HepG2 (cell line): ENCODE measurements at regions not wholly inside any gene's neighbourhood (a gene's known extent, or its start where the extent isn't known, plus 50 kb on each side); places are given as distances from the start of the nearest gene placed in this dataset.

Source experiments
- ATAC-seq: fragments of 200-7000 bp; cut with Tn5 transposase; 3 replicates; pipeline ENCODE4 v1.9.1; 2020; ENCODE audit warnings: mild to moderate bottlenecking, moderate library complexity
- BruUV-seq: library from RNA; stranded (reverse); fragments of 400-500 nt; replicated peaks from 2 replicates; lab custom pipeline; 2021; lab: Mats Ljungman, UMichigan
- CTCF ChIA-PET: fragments of 300-600 bp; formaldehyde crosslinking; extraction: SDS; loops from one replicate; lab custom pipeline; 2021; ENCODE audit warnings: low total read pairs, inconsistent platforms, low intra/inter-chr PET ratio; lab: Yijun Ruan, JAX
- POLR2A ChIA-PET: fragments of 350-600 bp; sonication (Branson Sonifier 250); formaldehyde crosslinking; loops from one replicate; lab custom pipeline; 2020; ENCODE audit warnings: antibody characterized with exemption, inconsistent platforms; lab: Yijun Ruan, JAX
- DNase-seq: peaks from one replicate; pipeline ENCODE4 v3.0.0-alpha.2; 2015; ENCODE audit warnings: low spot score
- FAIRE-seq: peaks from 3 replicates; lab custom pipeline; 2011; peaks lifted over from hg19 to GRCh38; lab: Jason Lieb, UNC
- H2AFZ ChIP-seq: one replicate; pipeline ENCODE4 v1.6.1; 2011; ENCODE audit warnings: low read length, inconsistent platforms
- H3K27ac ChIP-seq: fragments of 300-600 bp; 3 replicates; pipeline ENCODE4 v1.8.0; 2011; ENCODE audit warnings: mixed run types, mild to moderate bottlenecking, mixed read lengths, low read length, inconsistent platforms; ENCODE audit not compliant: insufficient read depth; ENCODE audit errors: extremely low read length
- H3K27me3 ChIP-seq, 2 experiments: fragments of 200-600 bp in 1 of 2; 2 replicates in 1 of 2; 3 replicates in 1 of 2; pipeline versions ENCODE4 v1.6.0 to v1.8.0; 2011; ENCODE audit warnings: low read length in 2 of 2, mild to moderate bottlenecking in 2 of 2, moderate library complexity in 2 of 2, inconsistent platforms in 1 of 2; ENCODE audit not compliant: insufficient read depth in 2 of 2, control insufficient read depth in 1 of 2
- H3K36me3 ChIP-seq, 2 experiments: fragments of 200-600 bp in 1 of 2; replicated peaks in 1 of 2; 2 replicates in 1 of 2; 3 replicates in 1 of 2; pipeline versions ENCODE4 v1.5.1 to v1.8.0; 2011; ENCODE audit warnings: low read length in 2 of 2, inconsistent platforms in 1 of 2; ENCODE audit not compliant: insufficient read depth in 2 of 2, control insufficient read depth in 1 of 2
- H3K4me1 ChIP-seq: 2 replicates; pipeline ENCODE4 v1.5.1; 2012; ENCODE audit warnings: low read length, inconsistent platforms; ENCODE audit not compliant: insufficient read depth
- H3K4me2 ChIP-seq: 2 replicates; pipeline ENCODE4 v1.6.0; 2011; ENCODE audit warnings: low read depth, low read length, inconsistent platforms
- H3K4me3 ChIP-seq, 3 experiments: fragments of 200-600 bp in 1 of 3; sonication (generic), shearing (Covaris generic) in 1 of 3; replicated peaks in 1 of 3; 2 replicates each; pipeline ENCODE4 v1.5.1; 2011 to 2016; ENCODE audit warnings: low read length in 3 of 3, inconsistent platforms in 2 of 3, low read depth in 2 of 3, mild to moderate bottlenecking in 2 of 3, control low read depth in 1 of 3, mixed read lengths in 1 of 3; ENCODE audit not compliant: insufficient read depth in 1 of 3
- H3K79me2 ChIP-seq: one replicate; pipeline ENCODE4 v1.6.1; 2011; ENCODE audit warnings: low read length, inconsistent platforms; ENCODE audit not compliant: insufficient read depth
- H3K9ac ChIP-seq: 2 replicates; pipeline ENCODE4 v1.6.0; 2011; ENCODE audit warnings: mild to moderate bottlenecking, low read depth, low read length, inconsistent platforms; ENCODE audit not compliant: insufficient read depth
- H3K9me3 ChIP-seq: 2 replicates; pipeline ENCODE4 v1.5.1; 2012; ENCODE audit warnings: mild to moderate bottlenecking, low read length
- H4K20me1 ChIP-seq: 2 replicates; pipeline ENCODE4 v1.6.0; 2011; ENCODE audit warnings: inconsistent platforms, mild to moderate bottlenecking, low read length, moderate library complexity; ENCODE audit not compliant: insufficient read depth
- ARID2 ChIP-seq: sonication (generic); formaldehyde crosslinking; IDR thresholded peaks from 2 replicates; pipeline ENCODE4 v1.8.1; 2022; ENCODE audit warnings: mild to moderate bottlenecking, missing genetic modification reagents, borderline replicate concordance
- KAT2B ChIP-seq: fragments of 150-350 bp; IDR thresholded peaks from 2 replicates; pipeline ENCODE4 v1.6.1; 2014; ENCODE audit warnings: low read depth, low read length, borderline replicate concordance
- NFYC ChIP-seq: IDR thresholded peaks from 2 replicates; pipeline ENCODE4 v1.6.1; 2016; ENCODE audit warnings: missing genetic modification reagents, missing compliant biosample characterization
- NPAS2 ChIP-seq: sonication (generic); formaldehyde crosslinking; IDR thresholded peaks from 2 replicates; pipeline ENCODE4 v1.8.0; 2022; ENCODE audit warnings: mild to moderate bottlenecking, missing genetic modification reagents, borderline replicate concordance
- TEAD3 ChIP-seq: optimal IDR thresholded peaks from 2 replicates; pipeline ENCODE3; 2016; ENCODE audit warnings: borderline replicate concordance
- U2AF1 ChIP-seq: fragments of 200-400 bp; formaldehyde crosslinking; optimal IDR thresholded peaks from 2 replicates; pipeline ENCODE3; 2017; ENCODE audit warnings: mild to moderate bottlenecking, low read depth, low read length
- ZNF20 ChIP-seq: sonication (generic); formaldehyde crosslinking; IDR thresholded peaks from 2 replicates; pipeline ENCODE4 v1.4.0; 2020; ENCODE audit warnings: mild to moderate bottlenecking, moderate library complexity, missing genetic modification reagents
- ZSCAN25 ChIP-seq: sonication (generic); formaldehyde crosslinking; IDR thresholded peaks from 2 replicates; pipeline ENCODE4 v1.8.0; 2022; ENCODE audit warnings: mild to moderate bottlenecking, missing genetic modification reagents
- WGBS: methylation state at CpG from one replicate; pipeline ENCODE4 v1.1.6; 2017; ENCODE audit warnings: low lambda C conversion rate; 5-methylcytosine and 5-hydroxymethylcytosine counted together
- in situ Hi-C: cut with HindIII; loops from 2 replicates; pipeline ENCODE4 v1.10.0; 2017; ENCODE audit warnings: low pct_unique_long_range_greater_than_20kb; ENCODE audit not compliant: extremely low pct_ligation_motif_present
- intact Hi-C: fragments of 100-400 bp; cut with micrococcal nuclease; formaldehyde crosslinking; loops from one replicate; pipeline ENCODE4 v1.10.0; 2022; ENCODE audit not compliant: unreplicated experiment
- TF ChIP-seq, protein P1 (sequence below): sonication (generic); formaldehyde crosslinking; IDR thresholded peaks from 2 replicates; pipeline ENCODE4 v1.5.0; 2020; ENCODE audit warnings: mild to moderate bottlenecking, missing genetic modification reagents
- TF ChIP-seq, protein P2 (sequence below), 2 experiments: sonication (generic) in 1 of 2; formaldehyde crosslinking in 1 of 2; IDR thresholded peaks; 2 replicates each; pipeline versions ENCODE4 v1.4.0 to v1.6.1; 2018 to 2020; ENCODE audit warnings: missing genetic modification reagents in 2 of 2, borderline replicate concordance in 1 of 2, low read depth in 1 of 2, mild to moderate bottlenecking in 1 of 2, missing biosample characterization in 1 of 2
- TF ChIP-seq, protein P3 (sequence below): sonication (generic); formaldehyde crosslinking; IDR thresholded peaks from 2 replicates; pipeline ENCODE4 v1.4.0; 2020; ENCODE audit warnings: missing genetic modification reagents

DNA sequence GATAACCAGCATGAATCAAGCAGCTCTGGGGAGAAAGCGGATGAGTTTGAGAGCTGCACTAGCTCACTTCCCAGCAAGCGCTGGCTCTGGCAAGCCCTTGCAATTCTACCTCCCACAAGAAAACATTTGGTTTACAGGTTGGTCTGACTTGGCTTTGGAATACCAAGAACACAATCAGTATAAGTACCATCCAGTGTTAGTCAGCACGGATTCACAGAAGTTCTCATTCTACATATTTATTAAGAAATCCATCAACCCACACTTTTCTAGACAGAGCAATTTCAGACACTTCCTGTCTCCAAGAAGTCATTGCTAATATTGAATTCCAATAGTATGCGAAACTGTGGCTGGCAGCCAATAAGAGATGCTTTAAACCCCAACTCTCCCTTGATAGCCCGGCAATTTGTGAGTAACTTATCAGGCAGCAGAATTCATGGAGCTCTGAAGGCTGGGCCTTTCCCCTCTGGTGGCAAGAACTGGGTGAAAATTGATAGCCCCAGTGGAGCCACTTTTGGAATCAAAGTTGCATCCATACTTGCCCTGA lies 59.4 kb upstream of the WASF3 start:
- Histone ChIP-seq H3K4me2 (no peak overlapping the region), H3K36me3 (no peaks in the 10 kb centered on the region), H3K4me3 (no peak overlapping the region), H4K20me1 (no peaks in the 10 kb centered on the region), H3K4me1 (no peaks in the 10 kb centered on the region), H3K9ac (no peak overlapping the region), H3K79me2 (no peaks in the 10 kb centered on the region), H3K9me3 (no peaks in the 10 kb centered on the region), H2AFZ (no peak overlapping the region), H3K27ac (no peak overlapping the region)
- no TSS peak for BruUV-seq
- 42% methylated on average over 5 of the region's 5 CpGs for WGBS
- no peak for ATAC-seq
- in situ Hi-C loops (no loop called here), intact Hi-C loops (loop anchor here (5.0 to 10.0 kb wide), 3 partner anchors 123 to 926 kb away; no protein-coding TSS in a partner anchor)
- no peak for TF ChIP-seq KAT2B
- TF ChIP-seq, protein P1, sequence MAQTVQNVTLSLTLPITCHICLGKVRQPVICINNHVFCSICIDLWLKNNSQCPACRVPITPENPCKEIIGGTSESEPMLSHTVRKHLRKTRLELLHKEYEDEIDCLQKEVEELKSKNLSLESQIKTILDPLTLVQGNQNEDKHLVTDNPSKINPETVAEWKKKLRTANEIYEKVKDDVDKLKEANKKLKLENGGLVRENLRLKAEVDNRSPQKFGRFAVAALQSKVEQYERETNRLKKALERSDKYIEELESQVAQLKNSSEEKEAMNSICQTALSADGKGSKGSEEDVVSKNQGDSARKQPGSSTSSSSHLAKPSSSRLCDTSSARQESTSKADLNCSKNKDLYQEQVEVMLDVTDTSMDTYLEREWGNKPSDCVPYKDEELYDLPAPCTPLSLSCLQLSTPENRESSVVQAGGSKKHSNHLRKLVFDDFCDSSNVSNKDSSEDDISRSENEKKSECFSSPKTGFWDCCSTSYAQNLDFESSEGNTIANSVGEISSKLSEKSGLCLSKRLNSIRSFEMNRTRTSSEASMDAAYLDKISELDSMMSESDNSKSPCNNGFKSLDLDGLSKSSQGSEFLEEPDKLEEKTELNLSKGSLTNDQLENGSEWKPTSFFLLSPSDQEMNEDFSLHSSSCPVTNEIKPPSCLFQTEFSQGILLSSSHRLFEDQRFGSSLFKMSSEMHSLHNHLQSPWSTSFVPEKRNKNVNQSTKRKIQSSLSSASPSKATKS (CRISPR knock-in tag): no peak
- TF ChIP-seq, protein P2, sequence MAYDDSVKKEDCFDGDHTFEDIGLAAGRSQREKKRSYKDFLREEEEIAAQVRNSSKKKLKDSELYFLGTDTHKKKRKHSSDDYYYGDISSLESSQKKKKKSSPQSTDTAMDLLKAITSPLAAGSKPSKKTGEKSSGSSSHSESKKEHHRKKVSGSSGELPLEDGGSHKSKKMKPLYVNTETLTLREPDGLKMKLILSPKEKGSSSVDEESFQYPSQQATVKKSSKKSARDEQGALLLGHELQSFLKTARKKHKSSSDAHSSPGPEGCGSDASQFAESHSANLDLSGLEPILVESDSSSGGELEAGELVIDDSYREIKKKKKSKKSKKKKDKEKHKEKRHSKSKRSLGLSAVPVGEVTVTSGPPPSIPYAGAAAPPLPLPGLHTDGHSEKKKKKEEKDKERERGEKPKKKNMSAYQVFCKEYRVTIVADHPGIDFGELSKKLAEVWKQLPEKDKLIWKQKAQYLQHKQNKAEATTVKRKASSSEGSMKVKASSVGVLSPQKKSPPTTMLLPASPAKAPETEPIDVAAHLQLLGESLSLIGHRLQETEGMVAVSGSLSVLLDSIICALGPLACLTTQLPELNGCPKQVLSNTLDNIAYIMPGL (CRISPR knock-in tag; IDR thresholded peaks at IDR 0.05; ENCODE audit: borderline replicate concordance in 1 of 2, low read depth in 1 of 2): no peak
- no peak for TF ChIP-seq ZSCAN25 (CRISPR knock-in tag)
- no peak for TF ChIP-seq NFYC
- TF ChIP-seq U2AF1: no peak
- no peak for TF ChIP-seq NPAS2 (CRISPR knock-in tag)
- TF ChIP-seq TEAD3 (CRISPR knock-in tag): no peak
- TF ChIP-seq, protein P3, sequence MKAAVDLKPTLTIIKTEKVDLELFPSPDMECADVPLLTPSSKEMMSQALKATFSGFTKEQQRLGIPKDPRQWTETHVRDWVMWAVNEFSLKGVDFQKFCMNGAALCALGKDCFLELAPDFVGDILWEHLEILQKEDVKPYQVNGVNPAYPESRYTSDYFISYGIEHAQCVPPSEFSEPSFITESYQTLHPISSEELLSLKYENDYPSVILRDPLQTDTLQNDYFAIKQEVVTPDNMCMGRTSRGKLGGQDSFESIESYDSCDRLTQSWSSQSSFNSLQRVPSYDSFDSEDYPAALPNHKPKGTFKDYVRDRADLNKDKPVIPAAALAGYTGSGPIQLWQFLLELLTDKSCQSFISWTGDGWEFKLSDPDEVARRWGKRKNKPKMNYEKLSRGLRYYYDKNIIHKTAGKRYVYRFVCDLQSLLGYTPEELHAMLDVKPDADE: no peak
- TF ChIP-seq ZNF20 (CRISPR knock-in tag): no peak
- no peak for TF ChIP-seq ARID2 (CRISPR knock-in tag)
- TF ChIP-seq, all 625 proteins: peak for 0
- ChIA-PET POLR2A (no interaction called here), CTCF (no interaction called here)
- DNase-seq: no peak
- H3K27me3 ChIP-seq: peaks cover 3 to 26% of the 10 kb centered on the region in 2 experiments; a peak in 3 of 5 replicates
- FAIRE-seq: no peak
